Astrocyte (in vitro differentiated cells and primary cell): ENCODE measurements at regions not wholly inside any gene's neighbourhood (a gene's known extent, or its start where the extent isn't known, plus 50 kb on each side); places are given as distances from the start of the nearest gene placed in this dataset.

ENCODE experiments used
- DNase-seq: peaks from one replicate; pipeline ENCODE4 v3.0.0-alpha.2; 2010; ENCODE audit warnings: low read depth
- FAIRE-seq: peaks from 2 replicates; lab custom pipeline; 2011; peaks lifted over from hg19 to GRCh38; lab: Jason Lieb, UNC
- H2AFZ ChIP-seq: 2 replicates; pipeline ENCODE4 v1.6.0; 2012; ENCODE audit warnings: low read depth, low read length, inconsistent platforms
- H3K27ac ChIP-seq: 2 replicates; pipeline ENCODE4 v1.5.1; 2011; ENCODE audit warnings: low read depth, low read length, inconsistent platforms
- H3K27me3 ChIP-seq: 2 replicates; pipeline ENCODE4 v1.6.0; 2011; ENCODE audit warnings: low read length, inconsistent platforms; ENCODE audit not compliant: insufficient read depth
- H3K36me3 ChIP-seq: 2 replicates; pipeline ENCODE4 v1.5.1; 2011; ENCODE audit warnings: low read length, inconsistent platforms; ENCODE audit not compliant: insufficient read depth
- H3K4me1 ChIP-seq: 2 replicates; pipeline ENCODE4 v1.5.1; 2011; ENCODE audit warnings: low read length, inconsistent platforms; ENCODE audit not compliant: insufficient read depth
- H3K4me2 ChIP-seq: 2 replicates; pipeline ENCODE4 v1.6.0; 2012; ENCODE audit warnings: low read length, inconsistent platforms
- H3K4me3 ChIP-seq: 2 replicates; pipeline ENCODE4 v1.5.1; 2011; ENCODE audit warnings: low read depth, mild to moderate bottlenecking, low read length, inconsistent platforms; ENCODE audit not compliant: insufficient read depth
- H3K79me2 ChIP-seq: 2 replicates; pipeline ENCODE4 v1.6.0; 2012; ENCODE audit warnings: mild to moderate bottlenecking, low read length, inconsistent platforms; ENCODE audit not compliant: insufficient read depth
- H3K9ac ChIP-seq: 2 replicates; pipeline ENCODE4 v1.6.0; 2012; ENCODE audit warnings: mild to moderate bottlenecking, low read length, inconsistent platforms
- H3K9me3 ChIP-seq: 2 replicates; pipeline ENCODE4 v1.5.1; 2012; ENCODE audit warnings: low read depth, mild to moderate bottlenecking, low read length, inconsistent platforms; ENCODE audit not compliant: insufficient read depth
- H4K20me1 ChIP-seq: 2 replicates; pipeline ENCODE4 v1.6.0; 2012; ENCODE audit warnings: low read length, inconsistent platforms; ENCODE audit not compliant: insufficient read depth
- H3K27ac Mint-ChIP-seq: one replicate; pipeline ENCODE4 v1.8.0; 2021; ENCODE audit warnings: mild to moderate bottlenecking, mixed read lengths; ENCODE audit not compliant: unreplicated experiment
- H3K27me3 Mint-ChIP-seq: one replicate; pipeline ENCODE4 v1.8.0; 2021; ENCODE audit warnings: low read depth, mixed read lengths; ENCODE audit not compliant: unreplicated experiment
- H3K36me3 Mint-ChIP-seq: one replicate; pipeline ENCODE4 v1.8.0; 2021; ENCODE audit warnings: low read depth, mixed read lengths; ENCODE audit not compliant: unreplicated experiment
- H3K4me1 Mint-ChIP-seq: one replicate; pipeline ENCODE4 v1.8.0; 2021; ENCODE audit warnings: low read depth, mixed read lengths; ENCODE audit not compliant: unreplicated experiment
- H3K4me3 Mint-ChIP-seq: one replicate; pipeline ENCODE4 v1.8.0; 2021; ENCODE audit warnings: mild to moderate bottlenecking, moderate library complexity, mixed read lengths; ENCODE audit not compliant: unreplicated experiment
- H3K9me3 Mint-ChIP-seq: one replicate; pipeline ENCODE4 v1.8.0; 2021; ENCODE audit warnings: mild to moderate bottlenecking, mixed read lengths; ENCODE audit not compliant: unreplicated experiment
- EZH2 ChIP-seq: IDR thresholded peaks from 2 replicates; pipeline ENCODE4 v1.6.1; 2012; ENCODE audit warnings: mild to moderate bottlenecking, low read length, inconsistent platforms; ENCODE audit not compliant: insufficient read depth
- TF ChIP-seq, protein P1 (sequence below): IDR thresholded peaks from 2 replicates; pipeline ENCODE4 v1.5.1; 2011; ENCODE audit warnings: low read depth, mild to moderate bottlenecking, inconsistent platforms, low read length, moderate library complexity; ENCODE audit not compliant: insufficient read depth

DNA sequence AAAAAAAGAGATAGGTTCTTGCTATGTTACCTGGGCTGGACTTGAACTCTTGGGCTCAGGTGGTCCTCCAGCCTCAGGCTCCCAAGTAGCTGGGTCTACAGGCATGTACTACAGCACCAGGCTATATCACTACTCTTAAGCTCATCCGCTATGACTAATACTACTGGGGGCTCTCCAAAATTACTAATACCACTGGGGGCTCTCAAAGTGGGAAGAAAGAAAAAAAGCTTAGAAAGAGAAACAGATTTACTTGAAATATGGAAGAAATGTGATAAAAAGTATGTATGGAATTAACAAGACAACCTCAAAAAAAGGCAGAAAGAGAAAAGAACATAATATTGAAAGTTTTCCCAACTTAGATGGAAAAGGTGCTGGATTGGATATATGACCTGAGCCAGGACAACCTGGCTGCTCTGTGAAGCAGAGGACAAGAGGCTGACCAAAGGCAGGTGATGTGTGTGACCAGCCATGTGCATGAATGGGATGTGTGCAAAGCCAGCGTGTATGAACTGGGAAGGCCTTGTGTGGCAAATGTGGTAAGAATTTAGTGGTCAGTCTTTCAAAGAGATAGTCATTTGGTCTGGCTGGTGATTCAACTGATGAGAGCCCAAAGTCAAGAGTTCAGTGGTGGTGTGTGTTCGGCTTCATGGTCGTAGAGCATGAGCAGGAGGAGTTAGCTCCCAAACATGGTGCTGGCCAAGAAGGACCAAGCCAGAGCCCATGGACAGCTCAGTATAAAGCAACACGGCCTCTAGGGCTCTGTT lies 232.4 kb upstream of the KLF14 start:
- Histone ChIP-seq H2AFZ (no peak overlapping the region), H3K4me2 (no peak overlapping the region), H3K4me1 (peaks cover 22% of the 10 kb centered on the region), H3K9me3 (no peaks in the 10 kb centered on the region), H3K27ac (peak overlapping the region; percentile 1), H3K9ac (no peak overlapping the region), H3K36me3 (no peaks in the 10 kb centered on the region), H3K4me3 (no peak overlapping the region), H3K79me2 (peaks cover 9% of the 10 kb centered on the region), H4K20me1 (no peaks in the 10 kb centered on the region), H3K27me3 (no peaks in the 10 kb centered on the region)
- DNase-seq (peak; percentile 91), FAIRE-seq (peak; percentile 26)
- H3K9me3 Mint-ChIP-seq, result no peaks in the 10 kb centered on the region
- peaks cover 5% of the 10 kb centered on the region for H3K36me3 Mint-ChIP-seq
- H3K27me3 Mint-ChIP-seq, result no peaks in the 10 kb centered on the region
- peak overlapping the region; percentile 59 for H3K27ac Mint-ChIP-seq
- H3K4me3 Mint-ChIP-seq, result peak overlapping the region; percentile 14
- no peak for TF ChIP-seq EZH2
- TF ChIP-seq, protein P1, sequence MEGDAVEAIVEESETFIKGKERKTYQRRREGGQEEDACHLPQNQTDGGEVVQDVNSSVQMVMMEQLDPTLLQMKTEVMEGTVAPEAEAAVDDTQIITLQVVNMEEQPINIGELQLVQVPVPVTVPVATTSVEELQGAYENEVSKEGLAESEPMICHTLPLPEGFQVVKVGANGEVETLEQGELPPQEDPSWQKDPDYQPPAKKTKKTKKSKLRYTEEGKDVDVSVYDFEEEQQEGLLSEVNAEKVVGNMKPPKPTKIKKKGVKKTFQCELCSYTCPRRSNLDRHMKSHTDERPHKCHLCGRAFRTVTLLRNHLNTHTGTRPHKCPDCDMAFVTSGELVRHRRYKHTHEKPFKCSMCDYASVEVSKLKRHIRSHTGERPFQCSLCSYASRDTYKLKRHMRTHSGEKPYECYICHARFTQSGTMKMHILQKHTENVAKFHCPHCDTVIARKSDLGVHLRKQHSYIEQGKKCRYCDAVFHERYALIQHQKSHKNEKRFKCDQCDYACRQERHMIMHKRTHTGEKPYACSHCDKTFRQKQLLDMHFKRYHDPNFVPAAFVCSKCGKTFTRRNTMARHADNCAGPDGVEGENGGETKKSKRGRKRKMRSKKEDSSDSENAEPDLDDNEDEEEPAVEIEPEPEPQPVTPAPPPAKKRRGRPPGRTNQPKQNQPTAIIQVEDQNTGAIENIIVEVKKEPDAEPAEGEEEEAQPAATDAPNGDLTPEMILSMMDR, result no peak
- peaks cover 38% of the 10 kb centered on the region for H3K4me1 Mint-ChIP-seq

DNA sequence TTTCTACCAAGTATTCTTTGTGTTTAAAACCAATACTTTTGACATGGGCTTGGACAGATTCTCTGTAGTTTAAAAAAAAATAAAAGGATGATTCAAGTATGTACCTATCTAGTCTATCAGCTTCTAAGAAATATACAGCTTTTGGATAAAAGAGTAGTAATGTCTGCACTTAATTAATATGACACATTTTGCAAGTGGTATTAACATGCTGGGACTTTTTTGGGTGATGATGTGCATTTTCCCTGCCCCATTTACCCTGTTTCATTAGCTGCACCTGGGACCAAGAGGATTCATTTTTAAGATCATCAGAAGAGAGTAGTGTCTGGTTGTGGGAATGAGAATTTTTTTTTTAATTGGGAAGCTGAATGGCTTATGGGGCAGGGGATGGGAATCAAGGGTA lies 236.2 kb upstream of the KLF14 start:
- no peak overlapping the region for H3K4me3 ChIP-seq
- no peaks in the 10 kb centered on the region for H3K36me3 ChIP-seq
- peaks cover 5% of the 10 kb centered on the region for H3K4me1 ChIP-seq
- DNase-seq (no peak), FAIRE-seq (no peak)
- Mint-ChIP-seq H3K4me3 (no peak overlapping the region), H3K9me3 (peaks cover 2% of the 10 kb centered on the region), H3K4me1 (peaks cover 19% of the 10 kb centered on the region), H3K27ac (no peak overlapping the region), H3K36me3 (peaks cover 22% of the 10 kb centered on the region), H3K27me3 (no peaks in the 10 kb centered on the region)
- no peaks in the 10 kb centered on the region for H3K27me3 ChIP-seq
- H3K9me3 ChIP-seq, result peaks cover 6% of the 10 kb centered on the region
- H2AFZ ChIP-seq, result no peak overlapping the region
- no peak overlapping the region for H3K27ac ChIP-seq
- H3K4me2 ChIP-seq, result no peak overlapping the region
- no peak for TF ChIP-seq EZH2
- H3K79me2 ChIP-seq, result no peaks in the 10 kb centered on the region
- no peaks in the 10 kb centered on the region for H4K20me1 ChIP-seq
- H3K9ac ChIP-seq, result no peak overlapping the region

DNA sequence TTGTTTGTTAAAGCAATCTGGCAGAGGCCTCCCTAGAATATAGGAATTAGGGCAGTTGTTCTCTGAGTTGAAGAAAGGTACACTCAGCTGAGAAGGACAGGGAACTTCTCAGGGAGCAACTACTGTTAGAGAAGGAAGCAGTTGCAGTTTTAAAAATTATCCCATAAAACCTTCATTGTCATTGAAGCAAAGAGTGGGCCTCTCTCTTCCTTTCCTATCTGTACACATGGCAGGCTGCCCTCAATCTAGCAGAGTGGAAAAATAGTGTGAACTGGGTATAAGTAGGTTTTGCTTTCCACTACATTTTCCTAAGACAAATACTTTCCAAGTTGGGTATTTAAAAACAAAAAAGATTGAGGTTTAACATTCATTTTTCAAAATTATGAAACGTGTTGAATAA lies 236.7 kb upstream of the KLF14 start:
- peaks cover 5% of the 10 kb centered on the region for H3K4me1 ChIP-seq
- H3K36me3 ChIP-seq, result no peaks in the 10 kb centered on the region
- no peak overlapping the region for H3K27ac ChIP-seq
- H3K27ac Mint-ChIP-seq, result no peak overlapping the region
- H3K36me3 Mint-ChIP-seq, result peaks cover 27% of the 10 kb centered on the region
- H3K9ac ChIP-seq, result no peak overlapping the region
- peaks cover 2% of the 10 kb centered on the region for H3K9me3 Mint-ChIP-seq
- no peak overlapping the region for H3K4me3 Mint-ChIP-seq
- H3K79me2 ChIP-seq, result no peaks in the 10 kb centered on the region
- no peak for TF ChIP-seq EZH2
- TF ChIP-seq, protein P1, result no peak
- H2AFZ ChIP-seq, result no peak overlapping the region
- H3K4me3 ChIP-seq, result no peak overlapping the region
- H3K4me1 Mint-ChIP-seq, result peaks cover 20% of the 10 kb centered on the region
- H3K27me3 Mint-ChIP-seq, result no peaks in the 10 kb centered on the region
- FAIRE-seq, result no peak
- H3K4me2 ChIP-seq, result no peak overlapping the region
- no peaks in the 10 kb centered on the region for H3K27me3 ChIP-seq
- no peak for DNase-seq
- H4K20me1 ChIP-seq, result no peaks in the 10 kb centered on the region
- H3K9me3 ChIP-seq, result peaks cover 6% of the 10 kb centered on the region
